Stimulated activated CD4-positive, alpha-beta T cell treated with anti-CD3 and anti-CD28 coated beads, TNF-alpha, amount 100 ng/mL, for 48 hours (primary cell): ENCODE measurements at regions not wholly inside any gene's neighbourhood (a gene's known extent, or its start where the extent isn't known, plus 50 kb on each side); places are given as distances from the start of the nearest gene placed in this dataset.
"Not testable (repeated sequence)": the region's sequence is repeated elsewhere in the genome, so short reads cannot be mapped to it uniquely, and the experiment has no call there.

Source experiments
- DNase-seq, 3 donors: peaks; one replicate each; pipeline ENCODE4 v3.0.0-alpha.2; 2020; ENCODE audit warnings: low read depth in 3 of 3

- DNase-seq = no peak
Observed at GRCh38 chr6:51057296-51057695, 238.6 kb downstream of the TFAP2B start.

DNA sequence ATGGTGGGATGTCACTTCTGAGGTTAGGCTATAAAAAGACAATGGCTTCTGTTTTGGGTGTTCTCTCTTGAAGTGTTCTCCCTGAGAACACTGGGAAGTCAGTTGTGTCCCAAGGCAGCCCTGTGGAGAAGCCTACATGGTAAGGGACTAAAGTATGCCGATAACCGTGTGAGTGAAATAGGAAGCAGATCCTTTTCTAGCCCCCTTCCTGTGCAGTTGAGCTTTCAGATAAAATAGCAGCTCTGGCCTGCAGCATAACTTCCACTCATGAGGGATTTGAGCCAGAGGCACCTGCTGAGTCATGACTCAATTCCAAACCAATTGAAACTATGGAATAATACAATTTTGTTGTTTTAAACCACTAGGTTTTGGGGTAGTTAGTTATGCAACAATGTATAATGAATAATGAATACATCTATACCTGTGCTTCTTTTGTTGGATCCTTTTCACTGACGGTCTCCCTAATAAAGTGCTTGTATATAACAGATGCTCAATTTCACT lies 241.6 kb downstream of the TFAP2B start:
- no peak for DNase-seq

GRCh38 chr6:51062166-51062722 lies 243.6 kb downstream of the TFAP2B start:
- no peak for DNase-seq

DNA sequence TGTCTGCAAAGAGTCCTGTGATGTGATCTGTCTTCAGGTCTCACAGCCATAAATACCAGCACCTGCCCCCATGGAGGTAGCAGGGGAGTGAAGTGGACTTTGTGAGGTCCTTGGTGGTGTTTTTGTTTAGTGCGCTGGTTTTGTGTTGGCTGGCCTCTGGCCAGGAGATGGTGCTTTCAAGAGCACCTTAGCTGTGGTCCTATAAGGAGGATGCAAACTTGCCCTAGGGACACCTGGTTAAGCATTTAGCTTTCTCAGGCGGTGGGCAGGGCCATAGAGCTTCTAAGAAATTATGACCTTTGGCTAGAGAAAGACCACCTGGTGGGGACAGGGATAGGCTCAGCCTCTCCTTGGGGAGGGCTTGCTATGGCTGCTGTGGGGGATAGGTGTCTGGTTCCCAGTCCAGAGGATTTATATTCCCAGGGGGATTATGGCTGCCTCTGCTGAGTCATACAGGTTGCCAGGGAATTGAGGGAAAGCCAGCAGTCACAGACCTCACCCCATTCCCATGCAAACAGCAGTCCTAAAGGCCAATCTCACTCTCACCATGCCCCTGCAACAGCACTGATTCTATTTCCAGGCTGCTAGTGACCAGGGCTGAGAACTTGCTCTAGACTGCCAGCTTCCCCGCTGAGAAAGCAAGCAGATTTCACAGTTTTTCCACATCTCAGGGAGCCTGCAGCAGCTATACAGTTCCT lies 259.3 kb downstream of the TFAP2B start:
- DNase-seq = no peak

- no peak for DNase-seq
Observed at GRCh38 chr6:51090343-51090742, 271.7 kb downstream of the TFAP2B start.

DNA sequence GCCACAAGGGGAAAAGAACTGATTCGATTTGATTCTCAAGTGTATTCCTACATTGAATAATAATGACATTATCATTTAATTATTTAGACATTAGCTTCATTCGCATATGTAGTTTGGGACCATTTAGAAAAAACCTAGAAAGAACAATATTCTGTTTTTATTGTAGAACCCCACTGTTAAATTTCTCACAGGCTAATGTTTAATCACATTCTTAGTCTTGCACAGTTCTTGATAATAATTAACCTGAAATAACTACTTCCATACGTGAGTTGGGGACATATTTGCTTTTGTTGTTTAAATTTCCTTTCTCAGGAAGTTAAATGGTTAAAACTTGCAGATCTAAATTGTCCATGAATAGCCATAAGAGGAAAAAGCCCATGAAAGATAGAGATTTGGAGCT lies 275.2 kb downstream of the TFAP2B start:
- no peak for DNase-seq

DNA sequence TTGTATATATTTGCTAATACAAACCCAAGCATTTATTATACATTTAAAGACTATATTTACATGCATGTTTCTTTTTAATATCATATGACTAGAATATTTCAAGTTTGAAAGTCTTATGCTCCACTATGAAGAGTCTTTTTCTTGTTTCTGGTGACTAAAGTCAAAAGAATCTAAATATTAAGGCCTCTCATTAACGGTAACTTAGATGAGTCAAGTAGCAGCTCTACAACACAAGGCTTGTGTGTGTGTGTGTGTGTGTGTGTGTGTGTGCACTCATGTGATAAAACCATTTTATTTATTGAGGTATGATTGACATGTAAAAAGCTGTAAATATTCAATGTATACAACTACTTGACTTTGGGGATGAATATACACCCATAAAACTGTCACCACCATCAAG lies 275.6 kb downstream of the TFAP2B start:
- DNase-seq = no peak

DNA sequence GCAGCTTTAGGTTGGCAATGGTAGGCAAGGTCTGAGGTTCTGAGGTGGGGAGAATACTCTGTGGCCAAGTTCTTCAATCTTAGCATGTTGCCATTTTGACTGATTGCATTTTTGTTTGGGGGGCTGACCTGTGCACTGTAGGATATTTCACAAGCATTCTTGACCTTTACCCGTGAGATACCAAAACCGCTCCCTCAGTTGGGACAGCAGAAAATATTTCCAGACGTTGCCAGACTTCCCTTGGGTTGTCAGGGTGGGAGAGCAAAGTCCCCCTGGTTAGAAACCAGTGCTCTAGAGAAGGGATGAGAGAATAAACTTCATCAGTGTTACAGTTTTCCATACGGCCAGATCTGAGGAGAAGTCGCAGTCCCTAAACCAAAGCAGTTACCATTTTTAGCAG lies 279.6 kb downstream of the TFAP2B start:
- no peak for DNase-seq

GRCh38 chr6:51098791-51099190 lies 280.1 kb downstream of the TFAP2B start:
- no peak for DNase-seq

DNA sequence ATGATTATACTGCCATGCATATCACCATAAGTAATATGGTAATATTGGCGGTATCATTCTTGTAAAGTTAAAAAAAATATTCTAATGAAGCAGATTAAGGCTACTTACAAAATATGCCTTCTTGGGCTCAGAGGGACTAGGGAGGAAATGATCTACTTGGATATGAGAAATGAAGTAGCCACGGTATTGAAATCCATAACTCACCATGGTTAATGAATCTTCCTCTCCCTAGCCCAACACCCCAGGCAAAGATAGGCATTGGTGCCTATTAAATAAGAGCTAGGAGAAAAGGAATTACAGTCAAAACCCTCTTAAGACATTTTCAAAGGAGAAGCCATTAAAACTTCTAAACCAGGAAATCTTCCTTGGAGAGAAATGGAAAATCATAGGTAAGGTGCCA lies 280.5 kb downstream of the TFAP2B start:
- DNase-seq = no peak

- DNase-seq = no peak
Observed at GRCh38 chr6:51105357-51105756, 286.7 kb downstream of the TFAP2B start.

GRCh38 chr6:51107769-51108203 lies 289.1 kb downstream of the TFAP2B start:
- no peak for DNase-seq

DNA sequence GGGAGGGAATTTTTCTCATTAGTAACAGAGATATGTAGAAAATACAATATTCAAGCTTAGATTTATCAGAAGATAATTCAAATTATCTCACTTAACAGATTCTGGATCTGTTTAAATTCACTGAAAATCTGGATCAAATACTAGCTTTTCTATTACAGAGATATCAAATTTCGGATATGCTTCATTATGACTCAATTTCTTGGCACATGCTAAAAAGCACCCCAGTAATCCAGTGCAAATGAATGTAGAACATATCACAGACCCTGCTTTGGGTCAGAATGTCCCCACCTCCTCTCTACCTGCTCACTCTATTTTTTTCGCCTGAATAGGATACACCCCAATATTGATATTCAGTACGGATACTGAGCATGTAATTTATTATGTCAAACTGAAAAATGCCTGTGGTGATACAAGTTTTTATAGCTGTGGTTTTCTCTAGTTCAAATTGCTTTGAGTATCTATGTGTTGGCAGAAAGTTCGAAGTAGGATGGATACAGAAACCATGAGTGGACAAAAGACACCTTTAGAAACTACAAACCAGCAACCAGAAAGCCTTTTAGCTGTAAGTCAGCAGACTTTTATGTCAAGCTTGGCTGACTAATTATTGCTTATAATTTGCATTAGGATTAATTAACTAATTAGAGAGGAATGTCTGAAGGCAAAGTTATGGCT lies 290.0 kb downstream of the TFAP2B start:
- no peak for DNase-seq

DNA sequence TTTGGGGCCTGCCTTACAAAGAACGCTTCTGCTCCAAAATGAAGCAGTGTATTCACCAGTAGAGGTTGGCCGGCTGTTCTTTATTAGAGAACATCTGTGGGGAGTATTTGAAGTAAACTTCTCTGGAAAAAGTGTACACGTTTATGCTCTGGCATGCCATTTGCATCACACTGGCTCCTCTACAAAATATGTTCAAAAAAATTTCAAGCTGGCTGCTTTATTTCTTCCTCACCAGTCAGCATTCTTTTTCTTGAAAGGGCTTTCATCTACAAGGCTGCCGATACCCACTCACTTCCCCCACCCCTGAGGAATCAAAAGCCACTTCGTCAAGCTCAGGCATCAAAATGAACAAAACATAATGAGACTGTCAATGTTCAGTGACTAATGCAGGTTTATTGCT lies 294.1 kb downstream of the TFAP2B start:
- DNase-seq = no peak

DNA sequence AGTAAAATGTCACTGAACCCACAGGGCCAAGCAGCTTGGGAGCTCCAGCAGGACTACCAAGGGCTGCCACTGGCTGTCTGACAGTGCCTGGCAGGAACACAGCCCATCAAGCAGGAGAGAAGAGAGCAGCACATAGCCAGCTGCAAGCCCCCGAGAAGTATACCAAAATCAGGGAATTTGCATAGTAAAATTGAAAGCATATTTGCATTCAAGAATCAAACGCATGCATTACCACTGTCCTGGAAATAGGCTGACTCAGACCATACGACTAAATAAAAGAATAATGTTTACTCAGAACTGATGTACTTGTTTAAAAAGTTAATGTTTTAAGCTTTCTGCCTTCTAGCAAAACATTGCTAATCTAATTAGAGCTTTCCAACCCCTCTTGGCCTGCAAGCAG lies 298.1 kb downstream of the TFAP2B start:
- no peak for DNase-seq

- no peak for DNase-seq
Observed at GRCh38 chr6:51118792-51119191, 300.1 kb downstream of the TFAP2B start.

DNA sequence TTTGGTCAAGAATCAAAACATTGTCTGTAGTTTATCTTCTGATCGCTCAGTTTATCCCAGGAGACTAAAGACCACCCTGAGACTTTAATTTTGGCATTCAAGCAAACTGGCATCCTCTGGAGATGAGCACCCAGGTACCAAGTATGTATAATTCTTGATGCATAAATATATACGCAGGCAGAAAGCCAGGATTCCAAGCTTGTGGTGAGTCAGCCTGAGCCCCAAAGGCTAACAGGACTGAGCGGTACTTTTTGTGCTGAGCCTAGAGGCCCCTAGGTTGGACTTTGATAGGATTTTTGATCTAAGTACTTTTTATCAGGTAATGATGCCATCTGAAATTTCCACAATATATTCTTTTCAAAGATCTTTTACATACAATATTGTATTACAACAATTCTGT lies 301.3 kb downstream of the TFAP2B start:
- DNase-seq = no peak

GRCh38 chr6:51121380-51121976 lies 302.8 kb downstream of the TFAP2B start:
- not testable (repeated sequence) for DNase-seq

DNA sequence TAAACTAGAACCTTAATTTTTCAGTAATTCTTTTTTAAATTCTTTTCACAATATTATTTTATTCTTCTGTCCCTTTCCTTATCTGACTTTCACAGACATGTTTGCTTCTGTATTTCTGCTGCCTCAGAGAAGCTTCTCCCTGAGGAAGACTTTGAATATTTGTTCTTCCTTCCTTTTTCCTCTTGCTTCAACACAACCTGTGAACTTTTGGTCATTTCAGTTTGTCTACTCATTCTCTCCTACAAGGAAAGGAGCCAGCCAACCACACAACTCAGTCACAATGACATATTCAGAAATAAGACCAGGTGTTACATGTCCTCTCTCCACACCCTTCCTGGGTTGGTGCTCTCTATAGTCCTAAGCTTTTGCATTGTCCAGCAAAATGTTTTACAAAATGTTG lies 310.4 kb downstream of the TFAP2B start:
- DNase-seq = no peak

- DNase-seq = no peak
Observed at GRCh38 chr6:51137777-51138176, 319.1 kb downstream of the TFAP2B start.

- DNase-seq = no peak
Observed at GRCh38 chr6:51139950-51140385, 321.3 kb downstream of the TFAP2B start.

- no peak for DNase-seq
Observed at GRCh38 chr6:51141080-51141479, 322.4 kb downstream of the TFAP2B start.

DNA sequence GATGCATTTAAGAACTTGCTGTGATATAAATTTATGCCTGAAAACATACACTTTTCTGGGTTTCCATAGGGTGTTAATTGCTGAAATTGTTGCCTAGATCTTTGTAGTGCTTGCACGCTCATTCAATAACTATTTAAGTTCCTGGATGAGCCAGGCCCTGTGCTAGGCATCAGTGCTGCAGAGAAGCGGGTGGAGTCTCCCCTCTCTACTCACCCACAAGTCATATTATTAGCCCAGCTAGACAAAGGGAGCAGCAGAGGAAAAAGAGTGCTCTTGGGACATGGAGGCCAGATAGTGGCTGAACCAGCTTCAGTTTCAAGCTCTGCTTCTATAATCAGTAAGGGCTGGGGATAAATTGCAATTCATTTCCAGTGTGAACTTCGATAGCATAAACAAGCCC lies 329.1 kb downstream of the TFAP2B start:
- no peak for DNase-seq
